ENCODE measurements at regions not wholly inside any gene's neighbourhood (a gene's known extent, or its start where the extent isn't known, plus 50 kb on each side); places are given as distances from the start of the nearest gene placed in this dataset.
A peak's percentile ranks its signal among the peaks of the same experiment; 100 is the strongest.
"Not testable (repeated sequence)": the region's sequence is repeated elsewhere in the genome, so short reads cannot be mapped to it uniquely, and the experiment has no call there.

- DNase-seq, result not testable (repeated sequence)
These were observed 78.0 kb downstream of the NPIPB11 start for GRCh38 chr16:29328528-29328927.

DNA sequence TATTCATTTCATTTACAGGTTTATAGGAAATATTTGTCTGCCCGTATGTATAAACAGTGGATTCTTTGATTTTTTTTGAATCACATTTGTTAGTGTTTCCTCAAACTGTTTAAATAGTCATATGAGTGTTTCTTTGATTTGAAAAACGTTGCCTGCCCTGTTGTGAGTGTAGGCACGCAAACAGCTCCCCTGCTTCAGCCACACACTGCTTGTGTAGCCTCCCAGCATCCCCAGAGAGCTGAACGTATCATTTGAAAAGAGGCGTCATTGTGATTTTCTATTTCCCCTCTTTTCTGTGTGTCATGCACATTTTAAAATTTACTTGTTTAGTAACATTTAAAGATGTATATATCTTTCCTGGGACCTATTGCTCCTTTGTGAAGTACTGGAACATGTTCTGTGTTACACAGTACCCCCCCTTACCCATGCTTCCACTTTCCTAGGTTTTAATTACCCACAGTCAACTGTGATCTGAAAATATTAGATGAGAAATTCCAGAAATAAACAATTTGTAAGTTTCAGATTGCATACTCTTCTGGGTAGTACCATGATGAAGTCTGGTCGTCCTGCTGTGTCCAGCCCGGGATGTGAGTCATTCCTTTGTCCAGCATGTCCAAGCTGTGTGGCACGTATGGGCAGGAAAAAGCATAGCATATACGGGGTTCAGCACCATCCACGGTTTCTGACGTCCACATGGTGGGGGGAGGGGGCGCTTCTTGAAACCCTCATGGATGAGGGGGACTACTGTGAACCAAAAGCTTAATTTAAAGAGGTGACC lies 78.7 kb downstream of the NPIPB11 start:
- DNase-seq, result not testable (repeated sequence)

DNA sequence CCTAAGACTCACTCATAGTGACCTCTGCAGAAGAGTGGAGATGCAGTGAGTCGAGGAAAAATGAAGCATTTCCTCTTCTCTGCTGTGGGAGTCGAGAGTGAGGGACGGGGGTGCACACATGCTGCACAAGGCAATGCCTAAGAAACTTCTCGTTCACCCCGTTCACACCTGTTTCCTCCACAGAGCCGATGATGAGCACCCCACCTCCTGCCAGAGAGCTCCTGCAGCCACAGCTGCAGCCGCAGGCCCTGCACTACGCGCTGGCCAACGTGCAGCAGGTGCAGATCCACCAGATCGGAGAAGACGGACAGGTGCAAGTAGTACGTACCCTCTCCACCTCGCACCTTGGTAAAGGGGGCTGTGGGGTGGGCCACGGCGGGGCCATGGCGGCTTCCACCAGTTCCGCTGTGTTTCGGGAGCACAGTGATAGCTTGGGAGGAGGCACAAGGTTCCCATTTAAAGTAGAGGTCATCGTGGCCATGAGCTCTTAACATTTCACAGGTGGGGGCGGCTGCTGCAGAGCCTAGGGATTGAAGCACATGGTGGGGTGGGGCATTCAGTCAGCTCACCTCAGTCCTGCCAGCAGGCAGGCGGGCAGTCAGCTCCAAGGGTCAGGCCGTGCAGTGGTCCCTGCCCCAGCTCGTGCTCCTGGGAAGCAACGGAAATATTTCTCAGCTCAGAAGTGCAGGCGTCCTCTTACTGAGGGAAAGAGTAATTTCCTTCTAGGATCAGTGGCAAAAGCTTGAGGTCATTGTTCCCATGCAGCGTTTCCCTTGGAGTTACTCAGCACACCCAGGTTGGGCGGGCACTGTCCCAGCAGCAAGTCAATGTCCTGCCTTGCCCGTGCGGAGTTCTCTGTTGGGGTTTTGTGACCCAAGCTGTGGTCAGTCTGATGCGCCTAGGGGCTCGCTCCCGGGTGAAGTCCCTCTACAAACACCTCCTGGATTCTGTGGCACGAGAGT lies 80.1 kb downstream of the NPIPB11 start:
- not testable (repeated sequence) for DNase-seq

DNA sequence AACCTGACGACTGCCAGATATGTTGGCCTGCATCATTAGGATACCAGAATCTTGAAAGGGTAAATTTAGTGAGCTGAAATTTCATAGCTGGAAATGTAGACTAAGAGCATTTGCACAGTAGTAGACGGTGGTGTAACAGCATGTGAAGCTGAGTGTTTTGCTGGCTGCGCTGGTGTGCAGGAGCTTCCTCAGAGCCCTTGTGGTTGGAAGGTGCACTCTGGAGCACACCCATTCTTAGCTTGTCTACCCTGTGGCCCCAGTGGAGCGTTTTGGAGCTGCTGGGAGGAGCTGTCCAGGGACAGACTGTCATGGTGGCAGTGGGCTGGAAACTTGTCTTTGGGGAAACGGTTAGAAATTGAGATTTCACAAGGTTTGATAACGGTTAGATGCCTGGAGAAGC lies 82.8 kb downstream of the NPIPB11 start:
- not testable (repeated sequence) for DNase-seq

DNA sequence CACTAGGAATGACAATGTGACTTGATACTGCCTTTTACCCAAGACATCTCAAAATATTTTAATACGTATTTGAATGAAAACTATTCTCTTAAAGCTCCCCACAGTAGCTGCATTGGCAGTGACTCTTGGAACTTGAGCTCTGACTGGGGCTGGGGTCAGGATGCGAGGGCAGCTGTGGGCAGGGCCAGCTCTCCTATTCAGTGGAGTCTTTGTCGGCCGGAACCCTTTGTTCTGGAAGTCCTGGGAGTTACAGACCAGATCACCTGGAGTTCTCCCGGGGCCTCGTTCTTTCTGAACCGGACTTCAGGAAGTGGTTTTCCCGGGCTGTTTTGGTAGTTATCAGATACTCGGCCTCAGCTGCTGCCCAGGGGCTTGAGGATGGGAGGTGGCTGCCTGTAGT lies 84.9 kb downstream of the NPIPB11 start:
- DNase-seq, result no peak

GRCh38 chr16:29321000-29321393 lies 85.5 kb downstream of the NPIPB11 start:
- DNase-seq, result no peak

DNA sequence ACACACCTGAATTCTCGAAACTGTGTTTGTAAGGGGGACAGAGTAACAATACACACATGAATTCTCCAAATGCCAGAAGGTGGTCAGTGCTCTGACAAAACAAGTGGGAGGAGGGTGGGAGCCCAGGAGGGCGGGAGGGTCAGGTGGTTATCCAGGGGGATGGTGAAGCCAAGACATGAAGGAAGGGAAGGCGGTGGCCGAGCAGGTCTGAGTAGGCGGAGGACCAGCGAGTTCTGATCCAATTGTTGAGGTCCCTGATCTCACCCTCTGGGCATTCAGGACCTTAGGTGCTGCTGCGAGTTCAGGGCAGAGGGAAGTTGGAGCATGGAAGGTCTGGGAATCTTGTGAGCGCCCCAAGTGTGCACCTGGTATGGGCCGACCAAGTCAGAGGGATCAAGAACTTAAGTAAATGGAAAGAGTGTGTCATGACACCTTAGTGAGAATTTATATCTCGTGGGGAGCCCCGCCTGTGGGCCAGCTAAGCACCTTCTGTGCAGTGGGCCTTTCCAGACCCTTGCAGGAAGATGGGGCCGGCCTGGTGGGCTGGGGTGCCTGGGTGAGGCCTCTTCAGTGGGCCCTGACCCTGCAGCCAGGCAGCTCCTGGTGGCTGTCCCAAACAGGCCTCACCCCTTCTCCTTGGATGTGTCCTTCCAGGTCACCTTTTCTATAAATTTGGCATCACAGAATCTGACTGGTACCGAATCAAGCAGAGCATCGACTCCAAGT lies 86.1 kb downstream of the NPIPB11 start:
- DNase-seq, result no peak

- DNase-seq, result no peak
These were observed 86.8 kb downstream of the NPIPB11 start for GRCh38 chr16:29319726-29320125.

- peak; percentile 34 for DNase-seq
These were observed 87.9 kb downstream of the NPIPB11 start for GRCh38 chr16:29318561-29318968.

DNA sequence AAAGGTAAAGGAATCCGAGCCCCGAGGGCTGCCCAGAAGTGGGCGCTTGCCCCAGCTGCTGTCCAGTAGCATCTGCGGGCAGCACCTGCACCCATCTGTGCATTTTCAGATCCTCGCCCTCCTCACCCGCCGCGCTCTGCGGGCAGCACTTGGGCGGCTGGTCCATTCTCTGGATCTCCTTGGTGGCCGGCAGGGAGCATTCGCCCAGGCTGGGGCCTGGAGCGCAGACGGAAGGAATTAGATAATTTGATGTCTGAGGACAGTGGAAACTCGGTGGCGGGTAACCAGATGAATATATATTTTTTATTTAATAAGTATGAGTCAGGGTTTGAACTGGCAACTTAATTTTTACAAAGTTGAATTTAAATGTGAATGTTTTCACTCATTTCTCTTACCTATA lies 88.5 kb downstream of the NPIPB11 start:
- no peak for DNase-seq

- DNase-seq, result no peak
These were observed 89.2 kb downstream of the NPIPB11 start for GRCh38 chr16:29317269-29317668.

DNA sequence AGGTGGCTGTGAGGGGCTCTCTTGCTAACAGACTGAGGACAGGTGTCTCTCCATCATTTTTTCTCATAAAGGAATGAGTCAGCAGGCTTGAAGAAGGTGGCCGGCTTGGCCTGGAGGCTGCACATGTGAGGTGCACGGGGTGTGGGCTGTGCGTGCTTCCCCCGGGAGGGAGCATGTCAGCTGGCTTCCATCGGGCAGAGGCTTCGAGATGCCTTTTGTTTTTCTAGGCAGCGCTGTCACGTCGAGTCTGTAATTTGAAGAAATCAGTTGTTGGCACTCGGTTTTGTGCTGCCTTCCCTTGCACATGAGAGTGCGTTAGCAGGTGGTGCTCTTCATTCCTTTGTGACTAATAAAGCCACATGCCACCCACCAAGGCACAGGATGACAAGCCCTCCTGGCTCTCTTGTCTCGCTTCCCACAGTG lies 89.7 kb downstream of the NPIPB11 start:
- DNase-seq, result no peak

- DNase-seq, result no peak
These were observed 90.5 kb downstream of the NPIPB11 start for GRCh38 chr16:29315916-29316517.

GRCh38 chr16:29315046-29315445 lies 91.5 kb downstream of the NPIPB11 start:
- DNase-seq, result no peak

DNA sequence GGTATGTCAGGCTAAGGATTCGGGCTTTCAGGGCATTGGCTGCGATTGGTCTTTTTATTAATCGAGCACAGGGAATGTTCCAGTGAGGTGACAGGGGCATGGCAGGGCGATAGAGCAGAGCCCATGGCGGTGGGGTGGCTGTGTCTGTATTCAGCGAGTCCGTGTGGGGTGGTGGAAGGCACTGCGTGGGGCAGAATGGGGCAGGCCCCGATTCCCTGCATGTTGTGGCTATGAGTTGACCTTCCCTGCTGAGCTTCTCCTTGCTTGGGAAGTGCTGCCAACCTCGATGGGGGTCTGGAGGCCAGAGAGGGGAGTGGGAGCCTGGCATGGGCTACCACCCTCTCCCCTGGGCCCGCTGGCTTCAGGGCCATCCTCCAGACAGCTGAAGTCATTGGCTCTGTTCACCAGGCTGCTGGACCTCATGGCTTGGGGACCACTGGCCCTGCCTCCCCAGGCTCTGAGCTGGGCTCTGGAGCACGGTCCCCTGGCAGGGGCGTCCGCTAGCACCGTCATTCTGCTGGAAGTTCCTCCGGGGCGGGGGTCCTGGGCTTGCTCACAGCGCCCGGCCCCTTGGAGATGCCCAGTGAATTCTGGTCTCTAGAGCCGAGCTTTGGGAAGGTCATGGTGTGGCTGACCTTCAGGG lies 92.1 kb downstream of the NPIPB11 start:
- DNase-seq, result no peak

- no peak for DNase-seq
These were observed 92.9 kb downstream of the NPIPB11 start for GRCh38 chr16:29313559-29314048.

- no peak for DNase-seq
These were observed 93.5 kb downstream of the NPIPB11 start for GRCh38 chr16:29312835-29313558.

- DNase-seq, result not testable (repeated sequence)
These were observed 94.2 kb downstream of the NPIPB11 start for GRCh38 chr16:29312345-29312675.

DNA sequence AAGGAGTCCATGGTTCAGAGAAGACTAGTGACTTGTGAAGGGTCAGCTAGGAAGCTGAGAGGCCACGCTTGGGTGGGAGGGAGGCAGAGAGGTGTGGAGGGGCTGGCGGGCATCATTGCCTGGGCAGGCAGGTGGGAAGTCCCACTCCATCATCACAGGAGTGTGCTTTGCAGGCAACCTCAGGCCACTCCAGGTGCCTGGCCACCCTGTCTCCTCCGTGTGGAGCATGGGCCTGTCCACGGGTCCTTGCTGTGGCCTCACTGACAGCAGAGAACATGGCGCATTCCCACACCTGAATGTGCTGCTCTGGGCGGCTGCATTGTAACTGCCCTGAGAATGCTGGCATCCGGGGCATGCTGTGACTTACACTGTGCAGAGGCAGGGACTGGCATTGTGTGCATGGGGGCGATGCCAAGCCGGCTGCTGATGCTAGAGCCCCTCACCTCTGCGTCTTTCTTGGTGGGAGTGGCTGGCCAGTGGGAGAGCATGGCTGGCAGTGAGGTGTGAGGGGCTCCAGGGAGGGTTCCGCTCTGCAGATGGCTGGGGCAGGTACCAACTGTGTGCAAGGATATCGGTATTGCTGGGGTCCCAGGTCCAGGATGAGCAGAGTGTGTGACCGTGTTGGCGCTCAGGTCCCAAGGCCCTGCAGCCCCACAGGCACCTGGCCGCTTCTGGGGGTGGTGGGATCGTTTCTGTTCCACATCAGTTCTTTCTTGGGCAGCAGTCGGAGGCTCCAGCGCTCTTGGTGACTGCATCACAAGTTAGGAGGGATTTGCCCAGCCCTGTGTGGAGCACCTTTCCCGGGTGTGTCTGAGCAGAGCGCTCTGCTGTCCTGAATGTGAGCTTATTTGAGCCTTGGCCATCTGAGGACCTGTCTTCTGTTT lies 94.8 kb downstream of the NPIPB11 start:
- DNase-seq, result no peak

DNA sequence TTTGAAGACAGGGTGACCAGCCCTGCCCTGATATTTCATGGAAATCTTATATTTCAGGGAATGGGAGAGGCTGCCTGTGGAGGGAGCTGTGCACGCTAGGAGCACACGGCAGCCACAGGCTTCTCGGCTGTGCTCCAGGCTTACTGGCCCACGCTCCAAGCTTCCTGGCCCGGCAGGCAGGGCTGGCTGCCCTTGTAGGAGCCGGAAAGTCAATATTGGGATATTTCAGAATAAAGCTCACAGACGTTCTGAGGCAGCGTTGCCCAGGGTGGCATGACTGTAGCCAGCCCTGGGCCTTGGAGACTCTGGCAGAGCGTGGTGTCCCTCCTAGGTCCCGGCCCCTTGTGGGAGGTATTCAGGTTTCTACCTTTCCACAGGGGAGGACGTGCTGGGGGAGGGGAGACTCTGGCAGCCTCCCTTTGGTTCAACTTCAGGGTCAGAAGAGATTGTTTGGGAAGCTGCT lies 95.6 kb downstream of the NPIPB11 start:
- no peak for DNase-seq
